ENCODE measurements at regions not wholly inside any gene's neighbourhood (a gene's known extent, or its start where the extent isn't known, plus 50 kb on each side); places are given as distances from the start of the nearest gene placed in this dataset.

DNA sequence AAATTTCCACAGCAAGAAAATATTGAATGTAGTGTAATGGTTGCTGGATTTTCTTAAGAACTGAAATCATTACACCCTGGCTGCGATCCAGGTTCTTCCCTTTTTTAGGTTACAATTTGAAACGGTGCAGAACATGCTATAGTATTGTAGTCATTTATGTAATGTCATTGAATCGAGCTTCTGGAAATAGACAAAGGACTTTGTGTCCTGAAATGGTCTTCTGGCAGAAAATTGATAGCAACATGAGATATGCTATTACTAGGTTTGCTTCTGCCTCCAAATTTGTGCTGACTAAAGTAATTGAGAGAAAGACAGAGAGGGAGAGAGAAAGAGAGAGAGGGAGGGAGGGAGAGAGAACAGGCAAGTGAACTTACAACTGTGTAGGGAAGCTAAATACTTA is 146.2 kb upstream of the NFIA start:
- 10 to 15% methylated on average over 3 of the region's 3 CpGs for WGBS, 2 donors
- intact Hi-C loops (cut with DNase I; ENCODE audit: low total_unique reads): no loop called here
- H3K4me3 ChIP-seq (ENCODE audit: low read depth, poor library complexity, severe bottlenecking): no peak overlapping the region
- TF ChIP-seq, protein P1, sequence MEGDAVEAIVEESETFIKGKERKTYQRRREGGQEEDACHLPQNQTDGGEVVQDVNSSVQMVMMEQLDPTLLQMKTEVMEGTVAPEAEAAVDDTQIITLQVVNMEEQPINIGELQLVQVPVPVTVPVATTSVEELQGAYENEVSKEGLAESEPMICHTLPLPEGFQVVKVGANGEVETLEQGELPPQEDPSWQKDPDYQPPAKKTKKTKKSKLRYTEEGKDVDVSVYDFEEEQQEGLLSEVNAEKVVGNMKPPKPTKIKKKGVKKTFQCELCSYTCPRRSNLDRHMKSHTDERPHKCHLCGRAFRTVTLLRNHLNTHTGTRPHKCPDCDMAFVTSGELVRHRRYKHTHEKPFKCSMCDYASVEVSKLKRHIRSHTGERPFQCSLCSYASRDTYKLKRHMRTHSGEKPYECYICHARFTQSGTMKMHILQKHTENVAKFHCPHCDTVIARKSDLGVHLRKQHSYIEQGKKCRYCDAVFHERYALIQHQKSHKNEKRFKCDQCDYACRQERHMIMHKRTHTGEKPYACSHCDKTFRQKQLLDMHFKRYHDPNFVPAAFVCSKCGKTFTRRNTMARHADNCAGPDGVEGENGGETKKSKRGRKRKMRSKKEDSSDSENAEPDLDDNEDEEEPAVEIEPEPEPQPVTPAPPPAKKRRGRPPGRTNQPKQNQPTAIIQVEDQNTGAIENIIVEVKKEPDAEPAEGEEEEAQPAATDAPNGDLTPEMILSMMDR (IDR thresholded peaks at IDR 0.05): no peak
- TF ChIP-seq POLR2A (IDR thresholded peaks at IDR 0.05): no peak
- no peak for DNase-seq (ENCODE audit: low spot score in 2 of 2)

DNA sequence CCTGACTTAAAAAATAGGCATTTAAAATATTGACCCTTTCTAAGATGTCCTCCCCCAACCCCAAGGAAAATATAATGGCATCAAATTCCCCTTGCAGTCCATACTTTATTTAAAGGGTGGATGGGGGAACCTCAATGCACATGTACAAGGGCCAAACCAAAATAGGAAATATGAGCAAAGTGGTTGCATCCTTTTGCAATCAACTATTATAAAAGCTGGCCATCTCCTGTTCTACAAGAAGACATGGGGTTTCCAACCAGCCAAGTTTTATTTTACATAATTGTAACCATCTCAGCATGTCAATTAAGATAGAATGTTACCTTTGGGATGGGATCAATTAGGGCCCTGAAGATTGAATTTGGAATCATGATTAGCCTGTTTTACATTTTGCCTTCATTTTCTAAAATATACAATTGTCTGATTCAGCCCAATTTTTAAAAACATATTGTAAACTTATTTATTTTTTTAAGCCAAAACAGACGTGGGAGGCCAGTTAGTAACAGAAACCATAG is 146.7 kb upstream of the NFIA start:
- DNase-seq (ENCODE audit: low spot score in 2 of 2): no peak
- TF ChIP-seq POLR2A (IDR thresholded peaks at IDR 0.05): no peak
- TF ChIP-seq, protein P1 (IDR thresholded peaks at IDR 0.05): no peak
- WGBS, 2 donors: 35 to 41% methylated on average over 1 of the region's 1 CpG
- intact Hi-C loops (cut with DNase I; ENCODE audit: low total_unique reads): no loop called here
- H3K4me3 ChIP-seq (ENCODE audit: low read depth, poor library complexity, severe bottlenecking): no peak overlapping the region

DNA sequence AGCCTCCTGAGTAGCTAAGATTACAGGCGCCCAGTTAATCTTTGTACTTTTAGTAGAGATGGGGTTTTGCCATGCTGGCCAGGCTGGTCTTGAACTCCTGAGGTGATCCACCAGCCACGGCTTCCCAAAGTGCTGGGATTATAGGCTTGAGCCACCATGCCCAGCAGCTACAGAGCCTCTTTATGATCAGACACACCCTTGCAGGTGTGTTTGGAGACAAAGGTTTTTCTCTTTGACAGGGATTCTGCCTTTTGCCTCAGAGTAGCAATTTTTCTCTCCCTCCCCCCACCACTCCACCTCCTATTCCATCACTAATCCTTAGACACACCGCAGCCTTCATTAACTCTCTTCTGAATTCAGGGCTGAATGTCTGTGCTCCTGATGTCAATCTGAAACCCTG is 152.2 kb upstream of the NFIA start:
- WGBS, 2 donors: 81 to 90% methylated on average over 3 of the region's 3 CpGs
- TF ChIP-seq, protein P1 (IDR thresholded peaks at IDR 0.05): no peak
- TF ChIP-seq POLR2A (IDR thresholded peaks at IDR 0.05): no peak
- intact Hi-C loops (cut with DNase I; ENCODE audit: low total_unique reads): no loop called here
- DNase-seq (ENCODE audit: low spot score in 2 of 2): no peak
- H3K4me3 ChIP-seq (ENCODE audit: low read depth, poor library complexity, severe bottlenecking): no peak overlapping the region

DNA sequence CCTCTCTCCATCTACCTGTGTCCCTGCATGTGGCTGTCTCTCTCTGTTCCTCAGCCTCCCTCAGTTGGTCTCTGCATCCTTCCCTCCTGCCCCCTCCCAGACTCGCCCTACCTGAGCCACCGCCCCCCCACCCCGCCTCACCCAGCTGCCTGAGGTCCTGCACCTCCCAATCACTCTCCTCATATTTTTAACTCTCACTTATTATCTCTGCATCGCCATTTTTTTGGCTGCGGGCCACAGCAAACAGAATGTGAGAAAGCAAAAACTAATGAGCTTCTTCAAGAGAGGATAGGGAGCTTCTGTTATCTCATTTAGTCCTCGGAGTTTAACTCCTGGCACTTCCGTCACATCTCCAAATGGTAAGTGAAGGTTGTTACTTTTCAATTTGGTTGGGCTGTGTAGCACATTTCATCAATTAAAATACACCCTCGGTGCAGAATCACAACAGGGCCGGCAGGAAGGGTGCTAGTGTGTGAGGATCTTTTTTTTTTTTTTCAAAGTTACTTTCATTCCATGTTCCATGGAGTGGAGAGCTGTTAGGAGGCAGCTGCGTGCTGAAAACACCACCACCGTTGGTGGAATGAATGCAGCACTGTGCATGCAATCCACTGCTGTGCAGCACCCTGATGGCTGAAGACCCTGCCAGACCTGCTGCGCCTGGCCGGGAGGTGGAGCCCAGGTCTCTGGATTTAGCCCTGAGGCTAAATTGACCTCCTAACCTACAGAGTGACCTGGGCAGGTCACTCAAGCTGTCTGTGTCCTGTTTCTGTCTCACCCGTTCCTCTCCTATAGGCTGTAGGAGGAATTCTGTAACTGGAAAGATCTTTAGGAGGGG is 157.2 kb upstream of the NFIA start:
- intact Hi-C loops (cut with DNase I; ENCODE audit: low total_unique reads): no loop called here
- 45 to 46% methylated on average over 14 of the region's 14 CpGs for WGBS, 2 donors
- TF ChIP-seq, protein P1 (IDR thresholded peaks at IDR 0.05): no peak
- TF ChIP-seq POLR2A (IDR thresholded peaks at IDR 0.05): no peak
- no peak for DNase-seq (ENCODE audit: low spot score in 2 of 2)
- no peak overlapping the region for H3K4me3 ChIP-seq (ENCODE audit: low read depth, poor library complexity, severe bottlenecking)

DNA sequence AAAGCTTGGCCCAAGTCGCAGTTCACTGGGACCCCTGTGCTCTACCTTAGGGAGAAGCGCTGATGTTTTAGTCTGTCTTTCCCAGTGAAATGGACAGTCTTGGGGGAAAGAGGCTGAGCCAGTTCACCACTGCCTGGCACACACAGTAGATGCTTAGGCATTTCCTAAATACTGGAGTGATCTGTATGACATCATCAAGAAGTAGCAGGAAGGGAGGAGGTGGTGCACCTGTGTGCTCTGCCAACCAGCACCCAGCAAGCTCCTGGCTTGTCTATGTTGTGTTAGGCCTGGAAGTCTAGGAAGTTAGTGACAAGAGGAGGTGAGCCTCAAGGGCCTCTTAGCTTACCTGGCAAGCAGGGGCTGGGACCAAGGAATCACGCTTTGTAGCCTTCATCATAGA is 158.2 kb upstream of the NFIA start:
- no peak for TF ChIP-seq POLR2A (IDR thresholded peaks at IDR 0.05)
- TF ChIP-seq, protein P1 (IDR thresholded peaks at IDR 0.05): no peak
- H3K4me3 ChIP-seq (ENCODE audit: low read depth, poor library complexity, severe bottlenecking): no peak overlapping the region
- no peak for DNase-seq (ENCODE audit: low spot score in 2 of 2)
- WGBS, 2 donors: 95 to 100% methylated on average over 3 of the region's 3 CpGs
- intact Hi-C loops (cut with DNase I; ENCODE audit: low total_unique reads): no loop called here

Measured in lower leg skin (tissue), 4 donors.